Epithelial cell of prostate (primary cell): ENCODE measurements at regions not wholly inside any gene's neighbourhood (a gene's known extent, or its start where the extent isn't known, plus 50 kb on each side); places are given as distances from the start of the nearest gene placed in this dataset.
"Not testable (repeated sequence)": the region's sequence is repeated elsewhere in the genome, so short reads cannot be mapped to it uniquely, and the experiment has no call there.

Experiments
- DNase-seq: peaks from one replicate; pipeline ENCODE4 v3.0.0-alpha.2; 2011; ENCODE audit warnings: low read depth, low spot score
- H3K27ac ChIP-seq: fragments of 450-650 bp; 2 replicates; pipeline ENCODE4 v1.5.1; 2017; ENCODE audit warnings: mild to moderate bottlenecking

DNA sequence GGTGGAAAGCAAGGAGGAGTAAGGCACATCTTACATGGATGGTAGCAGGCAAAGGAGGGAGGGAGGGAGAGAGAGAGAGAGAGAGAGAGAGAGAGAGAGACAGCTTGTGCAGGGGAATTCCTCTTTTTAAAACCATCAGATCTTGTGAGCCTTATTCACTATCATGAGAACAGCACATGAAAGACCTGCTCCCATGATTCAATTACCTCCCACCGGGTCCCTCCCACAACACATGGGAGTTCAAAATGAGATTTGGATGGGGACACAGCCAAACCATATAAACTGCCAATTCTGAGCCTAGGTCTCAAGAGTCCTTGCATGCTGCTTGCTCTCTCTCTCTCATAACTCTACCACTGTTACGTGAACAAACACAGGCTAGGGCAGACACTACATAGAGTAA lies 120.8 kb upstream of the SLC6A11 start:
- not testable (repeated sequence) for DNase-seq, H3K27ac ChIP-seq

DNA sequence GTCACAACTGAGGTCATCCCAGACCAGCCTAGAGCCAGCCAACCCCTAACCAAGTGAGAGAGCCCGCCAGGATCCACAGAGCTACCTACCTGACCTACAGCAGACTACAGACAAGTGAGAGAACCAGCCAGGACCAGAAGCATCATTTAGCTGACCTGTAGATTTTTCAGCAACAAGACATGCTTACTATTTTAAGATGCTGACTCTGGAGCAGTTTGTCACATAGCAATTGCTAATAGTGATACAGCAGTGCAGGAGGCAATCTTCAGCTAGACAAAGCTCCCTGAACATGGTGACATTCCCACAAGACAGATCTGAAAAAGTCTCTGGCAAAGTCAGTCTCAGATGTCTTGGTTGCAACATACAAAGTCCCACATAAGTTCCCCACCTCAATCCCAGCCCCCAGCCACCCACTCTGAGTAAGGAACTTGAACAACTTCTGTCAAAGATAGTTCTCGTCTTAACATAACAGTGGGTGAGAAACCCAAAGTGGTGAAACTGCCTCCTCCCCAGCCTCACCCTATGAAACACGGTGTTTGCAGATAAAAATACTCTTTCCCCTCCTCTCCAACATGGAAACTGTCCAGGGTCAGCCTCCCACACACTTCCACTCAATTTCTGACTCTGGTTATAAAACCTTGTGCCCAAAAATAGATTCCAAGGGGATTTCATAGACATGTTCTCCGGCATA lies 120.3 kb upstream of the SLC6A11 start:
- no peak overlapping the region for H3K27ac ChIP-seq
- DNase-seq = no peak

DNA sequence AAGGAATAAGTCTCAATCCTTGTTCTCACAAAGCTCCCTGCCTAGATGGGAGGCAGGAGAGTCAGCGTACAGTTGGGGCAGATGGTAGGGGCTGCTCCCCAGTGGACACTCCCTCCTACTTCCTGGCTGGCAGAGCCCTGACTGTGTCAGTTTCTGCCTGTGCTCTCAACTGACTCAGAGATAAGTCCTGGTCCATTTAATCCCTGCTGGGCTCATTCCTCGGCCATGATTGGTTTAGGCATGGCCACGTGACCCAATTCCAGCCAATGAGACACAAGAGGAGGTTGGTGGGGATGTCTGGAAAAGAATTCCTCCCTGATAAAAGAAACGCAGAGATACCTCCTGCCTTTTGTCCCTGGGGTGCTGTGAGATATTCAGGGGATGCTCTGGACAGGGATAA lies 118.1 kb upstream of the SLC6A11 start:
- DNase-seq = no peak
- no peak overlapping the region for H3K27ac ChIP-seq

DNA sequence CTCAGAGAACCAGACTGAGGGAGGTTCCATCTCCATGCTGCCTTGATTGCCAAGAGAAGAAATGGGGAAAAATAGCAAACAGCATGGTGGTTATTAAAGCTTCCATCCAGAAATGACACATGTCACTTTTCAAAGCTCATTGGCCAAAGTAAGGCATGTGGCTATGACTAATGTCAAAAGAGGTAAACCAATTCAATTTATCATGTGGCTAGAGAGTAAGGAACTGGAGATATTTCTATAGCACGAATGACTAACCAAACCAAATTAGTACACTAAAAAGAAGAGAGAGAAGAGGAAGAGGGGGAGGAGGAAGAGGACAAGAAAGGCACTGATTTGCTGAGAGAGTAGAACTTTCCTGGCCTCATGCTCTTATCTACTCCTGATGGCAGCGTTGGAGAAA lies 115.2 kb upstream of the SLC6A11 start:
- no peak overlapping the region for H3K27ac ChIP-seq
- DNase-seq = no peak

DNA sequence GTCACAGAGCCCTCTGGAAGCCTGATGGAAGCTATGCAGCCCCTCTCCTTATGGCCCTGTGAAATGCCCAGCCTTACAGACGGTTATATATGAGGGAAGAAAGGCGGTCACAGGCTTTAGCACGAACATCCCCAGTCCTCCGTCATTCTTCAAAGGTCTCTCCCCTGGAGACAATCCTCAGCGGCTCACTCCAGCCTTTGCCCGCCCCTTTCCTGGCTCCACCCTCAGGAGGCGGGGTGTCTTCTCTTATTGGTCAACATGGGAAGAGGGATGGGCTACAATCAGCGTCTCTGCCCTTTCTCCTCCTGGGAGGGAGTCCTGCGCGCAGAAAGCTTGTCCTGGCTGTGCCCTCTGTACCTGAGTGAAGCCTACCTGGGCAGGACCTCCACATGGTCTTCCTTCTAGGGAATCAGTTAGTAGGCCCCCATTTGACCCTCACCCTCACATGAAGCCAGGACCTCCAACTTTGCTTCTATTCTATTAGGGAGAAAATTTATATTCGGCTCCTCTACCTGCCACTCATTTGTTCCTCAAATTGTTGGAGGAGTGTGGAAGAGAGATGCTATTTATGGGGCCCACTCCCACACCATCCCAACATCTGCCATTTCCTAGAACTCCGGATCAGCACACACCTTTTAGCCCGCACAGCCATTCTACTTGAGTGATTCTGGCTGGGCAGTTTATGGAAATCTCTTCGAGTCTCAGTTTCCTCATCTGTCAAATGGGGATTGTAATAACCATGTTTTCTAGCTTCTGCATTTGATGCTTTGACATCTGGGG lies 112.9 kb upstream of the SLC6A11 start:
- DNase-seq = no peak

DNA sequence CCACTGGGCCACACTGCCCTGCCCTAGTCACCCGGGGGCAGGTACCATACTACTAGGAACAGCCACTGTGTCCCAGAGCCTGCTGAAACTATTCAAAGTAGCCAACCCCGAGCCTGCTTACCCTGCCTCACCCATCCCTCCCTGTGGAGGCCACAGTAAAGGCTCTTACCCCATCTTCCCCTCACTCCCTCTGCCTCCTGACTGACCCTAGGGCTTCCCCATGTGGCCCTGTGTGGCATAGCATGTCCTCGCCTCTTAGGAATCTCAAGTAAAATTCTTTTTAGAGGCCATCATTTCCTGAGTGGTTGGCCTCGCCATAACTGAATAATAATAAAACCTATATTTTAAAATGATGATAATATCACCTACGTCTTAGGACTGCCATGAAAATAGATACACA lies 112.2 kb upstream of the SLC6A11 start:
- peak; percentile 5 for DNase-seq

More for the DNA sequence above, 112.9 kb upstream of the SLC6A11 start:
- H3K27ac ChIP-seq = no peak overlapping the region

DNA sequence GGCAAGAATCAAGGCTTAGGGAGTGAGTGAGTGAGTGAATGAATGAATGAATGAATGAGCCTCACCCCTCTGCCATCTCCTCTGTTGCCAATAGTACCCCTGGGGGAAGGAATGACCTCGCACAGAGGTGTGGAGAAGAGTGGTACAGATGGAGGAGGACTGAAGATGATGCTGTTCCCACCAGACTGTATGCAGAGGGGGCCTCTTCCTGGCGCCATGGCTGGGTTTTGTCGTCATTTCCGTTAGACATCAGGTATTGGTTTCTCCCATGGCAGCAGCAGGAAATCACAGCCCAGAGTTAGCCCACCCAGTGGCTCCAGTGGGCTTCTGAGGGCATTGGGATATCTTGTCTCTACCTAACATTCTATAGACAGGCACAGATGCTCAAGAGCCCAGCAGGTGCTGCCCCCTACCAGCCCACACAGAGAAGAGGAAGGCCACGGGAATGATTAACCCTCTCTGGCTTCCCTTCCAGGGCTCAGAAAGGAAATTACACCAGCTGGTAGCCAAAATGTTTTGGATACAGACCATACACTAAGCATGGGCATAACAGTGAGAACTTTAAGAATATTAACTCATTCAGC lies 109.8 kb upstream of the SLC6A11 start:
- DNase-seq = no peak

More for the DNA sequence above, 112.2 kb upstream of the SLC6A11 start:
- H3K27ac ChIP-seq = no peak overlapping the region

DNA sequence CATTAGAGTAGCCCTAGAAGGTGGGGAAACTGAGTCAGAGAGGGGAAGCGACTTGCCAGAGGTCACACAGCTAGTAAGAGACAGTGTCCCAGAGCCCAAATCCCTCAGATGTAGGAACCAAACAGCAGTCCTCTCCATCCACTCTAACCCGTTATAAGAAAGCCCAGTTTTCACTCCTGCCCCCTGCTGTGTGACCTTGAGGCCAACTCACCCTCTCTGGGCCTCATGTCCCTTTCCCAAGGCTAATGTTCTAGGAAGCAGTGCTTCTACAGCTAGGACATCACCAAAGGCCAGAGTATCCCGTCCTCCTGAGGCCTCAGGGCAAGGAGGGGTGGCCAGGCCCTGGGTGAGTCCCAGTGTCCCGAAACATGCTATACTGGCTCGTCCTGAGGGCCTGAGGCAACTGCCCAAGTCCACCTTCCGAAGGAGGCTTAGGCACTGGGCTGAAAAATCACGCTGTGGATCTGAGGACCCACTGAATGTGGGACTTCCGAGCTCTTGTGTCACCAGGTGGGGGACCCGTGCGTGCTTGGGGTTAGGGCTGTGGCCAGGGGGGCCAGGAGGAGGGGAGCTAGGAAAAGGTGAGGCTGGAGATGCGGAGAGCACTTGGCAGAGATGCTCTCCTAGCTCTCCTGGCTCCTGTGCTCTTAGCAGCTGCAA lies 109.2 kb upstream of the SLC6A11 start:
- no peak for DNase-seq
- H3K27ac ChIP-seq = no peak overlapping the region

More for the DNA sequence above, 109.8 kb upstream of the SLC6A11 start:
- no peak overlapping the region for H3K27ac ChIP-seq

DNA sequence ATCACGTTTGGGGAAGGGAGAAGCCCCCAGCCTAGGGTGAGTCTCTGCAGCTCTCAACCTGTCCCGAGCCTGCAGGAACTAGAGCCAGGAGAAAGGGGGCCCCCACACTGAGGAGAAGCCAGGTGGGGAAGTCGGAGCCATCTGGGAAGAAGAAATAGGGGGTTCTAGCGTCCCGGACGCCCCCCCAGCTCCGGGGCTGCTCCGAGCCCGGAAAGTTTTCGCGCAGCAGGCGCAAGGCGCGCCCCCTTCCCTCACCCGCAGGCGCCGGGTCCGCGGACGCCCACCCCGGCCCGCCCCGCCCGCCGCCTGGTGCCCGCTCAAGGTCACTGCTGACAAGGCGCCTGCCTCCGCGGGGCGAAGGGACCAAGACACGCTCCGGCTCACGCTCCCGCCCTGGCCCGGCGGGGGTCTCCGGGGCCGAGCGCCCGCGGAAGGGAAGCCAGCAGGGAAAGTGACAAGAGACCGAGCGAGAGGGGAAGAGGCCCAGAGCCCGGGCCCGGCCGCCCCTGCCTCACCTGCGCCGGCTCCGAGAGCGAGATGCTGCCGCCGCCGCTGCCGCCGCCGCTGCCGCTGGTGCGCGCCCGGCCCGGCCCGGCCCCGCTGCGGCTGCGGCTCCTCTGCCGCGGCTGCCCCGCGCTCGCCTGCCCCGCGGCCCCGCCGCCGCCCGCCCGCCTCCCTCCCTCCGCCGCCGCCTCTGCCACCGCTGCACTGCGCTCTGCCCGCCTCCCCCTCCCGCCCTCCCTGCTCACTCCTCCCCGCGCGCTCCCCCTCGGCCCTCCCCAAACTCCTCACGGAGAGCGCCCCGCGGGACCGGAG lies 108.4 kb upstream of the SLC6A11 start:
- DNase-seq = no peak
- no peak overlapping the region for H3K27ac ChIP-seq

DNA sequence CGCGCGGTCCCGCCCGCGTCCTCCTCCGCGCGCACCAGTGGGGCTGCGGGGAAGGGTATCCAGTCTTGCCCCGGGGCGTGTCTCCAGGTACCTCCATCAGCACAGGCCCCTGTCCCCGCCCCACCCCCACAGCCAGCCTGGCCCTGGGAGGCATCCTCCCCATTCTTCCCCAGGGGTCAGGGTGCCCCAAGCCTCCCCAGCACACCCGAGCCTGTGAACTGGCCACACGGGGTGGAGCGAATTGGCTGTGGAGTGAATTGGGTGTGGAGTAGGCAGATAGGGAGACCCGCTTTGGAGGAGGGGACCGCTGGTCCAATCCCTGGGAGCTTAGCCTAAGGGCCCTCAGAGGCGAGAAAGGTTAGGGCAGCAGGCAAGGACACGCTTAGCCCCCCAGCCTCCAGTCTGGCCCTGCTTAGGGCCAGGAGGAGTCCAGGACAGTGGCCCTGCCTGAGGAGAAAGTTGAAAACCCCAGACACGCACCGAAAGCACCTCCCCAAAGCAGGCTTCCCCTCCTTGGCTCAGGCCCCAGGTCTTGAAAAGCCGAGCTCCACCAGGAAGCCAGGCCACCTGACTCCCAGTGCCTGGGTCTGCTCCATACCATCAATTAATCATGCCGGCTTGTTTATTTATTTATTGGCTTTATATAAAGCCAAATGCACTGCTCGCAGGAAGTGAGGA lies 107.7 kb upstream of the SLC6A11 start:
- H3K27ac ChIP-seq = no peak overlapping the region
- DNase-seq = no peak

DNA sequence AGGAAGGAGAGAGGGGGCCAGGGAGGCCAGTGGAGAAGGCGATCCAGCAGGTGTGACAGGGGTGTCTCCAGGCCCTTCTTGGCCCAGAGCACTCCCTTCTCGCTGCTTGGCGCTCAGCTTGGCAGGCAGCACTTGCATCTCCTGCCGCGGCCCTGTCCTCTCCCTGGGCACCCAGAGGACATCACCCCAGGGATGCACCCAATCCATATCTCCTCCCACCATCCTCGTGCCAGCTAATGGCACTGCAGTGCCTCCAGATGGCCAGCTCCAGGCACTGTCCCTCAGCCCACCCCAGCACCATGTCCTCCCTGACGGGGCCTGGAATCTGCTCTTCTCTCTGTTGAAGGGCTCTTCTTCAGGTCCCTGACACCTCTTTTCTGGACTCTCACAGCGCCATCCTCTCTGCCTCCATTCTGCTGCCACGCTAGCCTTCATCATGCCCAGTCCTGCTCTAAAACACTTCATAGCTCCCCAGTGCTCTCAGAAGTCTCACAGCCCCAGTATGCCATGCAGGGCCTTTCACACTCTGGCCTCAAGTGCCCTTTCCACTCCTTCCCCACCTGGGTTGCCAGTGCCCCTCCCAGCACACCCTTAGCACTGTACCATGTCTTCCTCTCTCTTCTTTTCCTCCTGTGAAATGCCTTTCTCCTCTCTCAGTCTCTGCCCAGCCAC lies 106.8 kb upstream of the SLC6A11 start:
- no peak overlapping the region for H3K27ac ChIP-seq

DNA sequence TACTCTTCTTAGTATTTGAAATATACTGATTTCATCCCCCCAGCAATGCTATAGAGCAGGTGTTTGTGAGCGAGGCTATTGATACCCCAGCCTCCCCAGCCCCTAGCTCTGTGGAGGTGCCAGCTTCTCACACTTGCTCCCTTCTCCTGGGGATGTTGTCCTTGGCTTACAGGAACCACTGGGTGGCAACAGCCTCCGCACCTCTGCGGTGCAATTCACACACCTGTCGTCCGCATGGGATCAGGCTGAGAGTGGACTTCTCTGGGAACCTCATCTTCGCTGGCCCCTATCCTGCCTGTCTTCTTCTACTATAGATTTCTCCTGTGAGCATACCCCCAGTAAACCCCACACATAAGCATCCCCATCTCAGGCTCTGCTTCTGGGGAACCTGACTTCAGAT lies 103.9 kb upstream of the SLC6A11 start:
- no peak for DNase-seq
- H3K27ac ChIP-seq = no peak overlapping the region

More for the DNA sequence above, 106.8 kb upstream of the SLC6A11 start:
- no peak for DNase-seq

DNA sequence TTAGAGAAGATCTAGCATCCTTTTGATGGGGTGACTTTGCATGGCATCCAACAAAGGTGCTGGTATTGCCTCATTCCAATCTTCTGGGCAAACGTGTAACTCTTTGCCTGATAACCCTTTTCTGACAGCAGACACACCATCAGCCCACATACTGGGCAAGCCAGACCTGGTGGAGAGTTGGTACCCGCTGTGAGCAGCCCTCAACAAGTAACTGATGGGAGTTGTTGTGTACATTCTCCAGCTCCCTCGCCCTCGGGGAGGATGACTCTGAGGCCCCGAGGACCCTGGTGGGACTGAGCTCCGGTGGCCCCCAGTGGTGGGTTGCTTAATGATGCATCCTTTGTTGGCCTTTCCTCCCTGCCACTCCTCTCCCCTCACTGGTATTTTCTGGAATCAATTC lies 102.4 kb upstream of the SLC6A11 start:
- no peak for DNase-seq
- H3K27ac ChIP-seq = no peak overlapping the region

DNA sequence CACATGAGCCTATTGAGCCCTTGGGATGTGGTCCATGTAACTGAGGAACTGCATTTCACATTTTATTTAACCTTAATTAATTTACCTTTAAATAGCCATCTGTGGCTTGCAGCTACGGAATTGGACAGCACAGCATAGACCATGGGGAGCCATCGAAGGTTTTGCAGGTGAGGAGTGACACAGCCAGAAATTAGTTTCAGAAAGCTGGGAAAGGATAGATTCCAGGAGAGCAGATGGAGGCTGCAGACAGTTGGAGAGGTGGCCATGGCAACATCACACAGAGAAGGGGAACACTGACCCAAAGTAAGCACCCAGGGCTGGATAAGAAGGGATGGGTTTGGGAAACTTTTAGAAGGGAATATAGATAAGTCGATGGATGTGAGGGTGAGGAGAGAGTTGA lies 100.1 kb upstream of the SLC6A11 start:
- H3K27ac ChIP-seq = no peak overlapping the region
- DNase-seq = no peak

DNA sequence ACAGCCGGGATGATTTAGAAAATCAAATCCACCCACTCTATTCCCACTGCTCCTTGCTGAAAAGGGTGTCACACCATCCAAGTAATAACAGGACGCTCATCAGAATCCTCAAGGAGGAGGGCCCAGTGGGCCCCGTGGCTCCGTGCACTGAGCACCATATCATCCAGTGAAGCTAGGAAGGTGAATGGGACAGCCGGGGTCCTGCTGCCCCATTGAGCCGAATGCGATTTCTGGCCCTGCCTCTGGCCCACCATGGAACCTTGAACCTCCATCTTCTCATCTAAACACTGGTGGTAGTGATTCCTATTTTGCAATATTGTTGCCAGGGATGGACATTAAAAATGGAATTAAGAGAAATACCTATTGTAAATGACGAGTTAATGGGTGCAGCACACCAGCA lies 99.1 kb upstream of the SLC6A11 start:
- no peak for DNase-seq
- no peak overlapping the region for H3K27ac ChIP-seq

DNA sequence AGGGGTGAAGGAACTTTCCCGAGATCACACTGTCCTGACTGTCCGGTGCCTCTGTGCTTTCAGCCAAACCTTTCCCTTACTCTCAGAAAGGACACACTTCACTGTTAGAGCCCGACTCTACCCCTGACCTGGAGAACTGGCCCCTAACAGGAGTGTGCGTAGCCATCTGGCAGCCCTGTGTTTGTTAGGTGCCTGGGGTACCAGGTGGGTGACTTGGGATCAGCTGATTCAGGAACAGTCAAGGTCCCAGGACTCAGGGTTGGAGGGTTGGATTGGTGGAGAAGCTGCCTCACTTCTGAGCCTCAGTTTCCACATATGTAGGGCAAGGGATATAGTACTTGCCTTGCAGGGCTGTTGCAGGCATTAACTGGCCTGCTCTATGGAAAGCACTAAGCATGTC lies 98.3 kb upstream of the SLC6A11 start:
- no peak overlapping the region for H3K27ac ChIP-seq
- no peak for DNase-seq

DNA sequence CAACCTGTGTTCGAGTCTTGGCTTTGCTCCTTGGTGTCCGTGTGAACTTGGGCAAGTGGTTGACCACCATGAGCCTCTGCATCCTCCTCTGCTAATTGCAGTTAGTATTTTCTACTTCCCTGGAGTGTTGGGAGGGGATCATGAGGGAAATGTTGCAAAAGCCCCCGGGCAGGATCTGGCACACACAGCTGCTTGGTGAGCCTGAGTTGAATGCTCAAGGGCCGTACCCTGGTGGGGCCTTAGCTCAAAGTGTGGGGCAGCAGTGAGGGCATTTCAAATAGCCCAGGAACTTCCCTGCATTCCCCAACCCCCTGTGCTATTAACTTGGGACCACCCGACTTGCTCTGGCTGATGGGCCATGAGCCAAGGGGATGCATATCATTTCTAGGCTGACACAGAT lies 94.9 kb upstream of the SLC6A11 start:
- no peak overlapping the region for H3K27ac ChIP-seq
- DNase-seq = no peak

DNA sequence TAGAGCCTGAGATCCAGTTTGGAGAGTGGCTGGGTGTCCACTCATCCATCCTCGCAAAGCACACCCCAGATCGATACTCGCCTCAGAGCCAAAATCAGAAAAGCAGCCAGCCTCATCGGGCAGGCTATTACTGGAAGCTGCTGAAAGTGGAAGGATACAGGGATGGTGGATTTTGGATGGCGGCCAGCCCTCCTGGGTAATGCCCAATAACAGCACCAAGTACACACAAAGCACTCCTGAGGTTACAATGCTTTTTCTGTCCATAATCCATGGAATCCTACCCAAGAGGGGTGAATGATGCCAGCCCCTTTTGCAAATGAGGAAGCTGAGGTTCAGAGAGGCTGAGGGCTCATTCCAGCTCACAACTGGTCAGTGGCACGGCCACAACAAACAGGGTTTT lies 93.1 kb upstream of the SLC6A11 start:
- H3K27ac ChIP-seq = no peak overlapping the region
- DNase-seq = no peak

DNA sequence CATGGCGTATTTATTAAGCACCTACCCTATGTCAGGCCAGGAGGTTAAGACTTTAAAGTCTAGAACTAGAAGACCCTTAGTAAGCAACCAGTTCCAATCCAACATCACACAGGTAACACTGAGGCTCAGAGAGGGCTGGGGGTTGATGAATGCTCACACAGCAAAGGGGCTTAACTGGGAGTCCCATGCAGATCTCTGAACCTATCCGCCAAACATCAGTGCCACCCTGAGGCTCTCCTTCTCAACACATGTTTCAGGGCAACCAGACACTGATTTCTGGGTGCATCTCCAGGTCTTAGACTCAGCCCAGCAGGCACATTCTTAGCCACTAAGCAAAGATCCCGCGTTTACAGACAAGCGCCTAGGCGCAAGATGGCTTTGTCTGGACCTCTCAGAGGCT lies 92.0 kb upstream of the SLC6A11 start:
- H3K27ac ChIP-seq = no peak overlapping the region
- DNase-seq = no peak
